Ovary (tissue), 7 donors: ENCODE measurements at regions not wholly inside any gene's neighbourhood (a gene's known extent, or its start where the extent isn't known, plus 50 kb on each side); places are given as distances from the start of the nearest gene placed in this dataset.

Experiments
- DNase-seq, 5 donors: peaks; one replicate each; pipeline ENCODE4 v3.0.0-alpha.2; 2019 to 2020
- H3K27ac ChIP-seq, 2 donors: fragments of 200-600 bp; one replicate each; pipeline versions ENCODE4 v1.5.1 to v1.8.0; 2019 to 2022
- H3K27me3 ChIP-seq: fragments of 200-600 bp; one replicate; pipeline ENCODE4 v1.8.0; 2022
- H3K36me3 ChIP-seq: fragments of 200-600 bp; sonication (generic); one replicate; pipeline ENCODE4 v1.5.1; 2019
- H3K4me1 ChIP-seq: one replicate; pipeline ENCODE4 v1.8.1; 2013; ENCODE audit warnings: mild to moderate bottlenecking, moderate library complexity; ENCODE audit not compliant: insufficient read depth
- H3K4me3 ChIP-seq: fragments of 200-600 bp; sonication (generic); one replicate; pipeline ENCODE4 v1.5.1; 2017
- H3K9me3 ChIP-seq, 2 donors: fragments of 200-600 bp in 1 of 2; sonication (generic) in 1 of 2; one replicate each; pipeline versions ENCODE4 v1.5.1 to v1.8.1; 2013 to 2019; ENCODE audit warnings: mild to moderate bottlenecking in 1 of 2, moderate library complexity in 1 of 2
- EP300 ChIP-seq: sonication (generic); formaldehyde crosslinking; IDR thresholded peaks from one replicate; pipeline ENCODE4 v1.6.1; 2017; ENCODE audit warnings: antibody characterized with exemption
- POLR2A ChIP-seq: fragments of 450-650 bp; IDR thresholded peaks from one replicate; pipeline ENCODE4 v1.6.1; 2017; ENCODE audit warnings: antibody characterized with exemption, mild to moderate bottlenecking, moderate library complexity
- WGBS, 3 donors: extraction: QIAGEN DNeasy Blood & Tissue Kit in 1 of 3; methylation state at CpG; one replicate each; pipeline versions ENCODE4 v1.1.5 to v1.1.7; 2013 to 2017; 5-methylcytosine and 5-hydroxymethylcytosine counted together
- intact Hi-C, 4 donors: fragments of 100-400 bp; cut with DNase I; formaldehyde crosslinking; loops; one replicate each; pipeline versions ENCODE4 v1.11.0 to v1.15.1; 2022 to 2023
- TF ChIP-seq, protein P1 (sequence below), 3 donors: fragments of 450-650 bp in 2 of 3; fragments of 200-600 bp in 1 of 3; IDR thresholded peaks; one replicate each; pipeline versions ENCODE4 v1.5.1 to v1.8.0; 2016 to 2022; ENCODE audit warnings: antibody characterized with exemption in 3 of 3, mild to moderate bottlenecking in 1 of 3
- donor health status: DM: no; HTN: no; CAD: no; lungs with moderate emphysema.
- donor health status: DM: no; HTN: no; CAD: no.
- donor health status: Bipolar disorder and iron deficiency.
- donor health status: DM: no; HTN: no; CAD: no.
- donor health status: DM: yes; HTN: yes; CAD: no.

DNA sequence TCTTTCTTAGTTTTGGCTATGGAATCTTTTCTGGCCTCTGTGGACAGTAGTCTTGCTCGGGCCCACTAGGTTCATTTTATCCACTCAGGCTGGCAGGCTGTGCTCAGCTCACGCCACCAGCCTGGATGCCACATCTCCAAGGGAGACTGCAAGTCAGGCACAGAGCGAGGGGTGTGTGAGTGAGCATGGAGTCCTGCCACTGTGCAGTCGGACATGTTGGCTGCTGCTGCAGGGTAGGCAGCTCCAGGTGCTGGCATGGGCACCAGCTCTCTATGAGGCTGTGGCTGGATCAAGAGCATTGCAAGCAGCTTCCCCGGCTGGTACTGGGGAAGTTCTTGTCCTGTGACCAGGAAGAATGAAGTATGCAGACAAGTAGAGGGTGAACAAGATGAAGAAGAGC, 158.9 kb downstream of the PCTP start:
- 88 to 92% (median 89%) methylated on average over 5 of the region's 5 CpGs for WGBS, 3 donors
- intact Hi-C loops = no loop called here

DNA sequence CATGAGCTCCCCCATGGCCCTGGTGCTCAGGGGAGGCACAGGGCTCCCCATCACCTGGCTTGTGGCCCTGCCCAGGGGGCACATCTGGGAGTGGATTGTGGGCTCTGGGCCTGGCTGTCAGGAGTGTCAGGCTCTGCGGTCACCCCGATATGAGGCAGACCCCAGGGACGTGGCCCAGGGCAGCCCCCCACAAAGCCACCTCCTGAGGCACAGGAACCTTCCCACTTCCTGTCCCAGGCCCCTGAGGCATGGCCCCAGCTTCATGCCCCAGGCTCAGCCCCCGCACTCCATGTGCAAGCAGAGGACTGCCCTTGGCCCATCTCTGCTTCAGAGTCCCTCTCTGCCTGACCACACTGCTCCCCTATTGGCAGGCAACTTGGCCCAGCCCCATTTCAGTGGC, 160.3 kb downstream of the PCTP start:
- WGBS, 3 donors = 80 to 89% (median 83%) methylated on average over 2 to 4 of the region's 4 CpGs
- TF ChIP-seq POLR2A = no peak
- TF ChIP-seq EP300 = no peak
- TF ChIP-seq, protein P1, sequence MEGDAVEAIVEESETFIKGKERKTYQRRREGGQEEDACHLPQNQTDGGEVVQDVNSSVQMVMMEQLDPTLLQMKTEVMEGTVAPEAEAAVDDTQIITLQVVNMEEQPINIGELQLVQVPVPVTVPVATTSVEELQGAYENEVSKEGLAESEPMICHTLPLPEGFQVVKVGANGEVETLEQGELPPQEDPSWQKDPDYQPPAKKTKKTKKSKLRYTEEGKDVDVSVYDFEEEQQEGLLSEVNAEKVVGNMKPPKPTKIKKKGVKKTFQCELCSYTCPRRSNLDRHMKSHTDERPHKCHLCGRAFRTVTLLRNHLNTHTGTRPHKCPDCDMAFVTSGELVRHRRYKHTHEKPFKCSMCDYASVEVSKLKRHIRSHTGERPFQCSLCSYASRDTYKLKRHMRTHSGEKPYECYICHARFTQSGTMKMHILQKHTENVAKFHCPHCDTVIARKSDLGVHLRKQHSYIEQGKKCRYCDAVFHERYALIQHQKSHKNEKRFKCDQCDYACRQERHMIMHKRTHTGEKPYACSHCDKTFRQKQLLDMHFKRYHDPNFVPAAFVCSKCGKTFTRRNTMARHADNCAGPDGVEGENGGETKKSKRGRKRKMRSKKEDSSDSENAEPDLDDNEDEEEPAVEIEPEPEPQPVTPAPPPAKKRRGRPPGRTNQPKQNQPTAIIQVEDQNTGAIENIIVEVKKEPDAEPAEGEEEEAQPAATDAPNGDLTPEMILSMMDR (IDR thresholded peaks at IDR 0.05) = no peak
- intact Hi-C loops = no loop called here

More for the DNA sequence above, 158.9 kb downstream of the PCTP start:
- no peaks in the 10 kb centered on the region for H3K27me3 ChIP-seq
- no peaks in the 10 kb centered on the region for H3K36me3 ChIP-seq
- H3K4me3 ChIP-seq = no peak overlapping the region
- H3K27ac ChIP-seq = no peak overlapping the region
- TF ChIP-seq, protein P1 (IDR thresholded peaks at IDR 0.05) = no peak
- TF ChIP-seq POLR2A (no peak), EP300 (no peak)
- H3K4me1 ChIP-seq = no peaks in the 10 kb centered on the region
- DNase-seq = no peak
- no peaks in the 10 kb centered on the region for H3K9me3 ChIP-seq

DNA sequence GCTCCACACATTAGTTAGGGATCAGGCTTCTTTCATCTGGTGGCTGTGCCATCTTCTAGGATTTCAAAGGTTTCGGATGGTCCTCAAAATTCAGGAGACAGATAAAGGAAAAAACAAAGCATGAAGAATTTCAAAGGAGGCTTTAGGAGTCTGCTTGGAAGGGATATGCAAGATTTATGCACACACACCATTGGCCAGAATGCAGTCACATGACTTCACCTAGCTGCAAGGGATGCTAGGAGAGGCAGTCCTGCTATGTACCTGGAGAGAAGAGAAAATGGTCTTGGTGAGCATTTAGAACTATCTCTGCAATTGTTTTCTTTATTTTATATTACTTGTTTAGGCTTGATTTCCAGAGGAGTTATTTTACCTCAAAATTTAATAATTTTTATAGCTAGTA, 174.6 kb downstream of the PCTP start:
- no peaks in the 10 kb centered on the region for H3K27me3 ChIP-seq
- H3K4me1 ChIP-seq = no peaks in the 10 kb centered on the region
- intact Hi-C loops = no loop called here
- H3K36me3 ChIP-seq = no peaks in the 10 kb centered on the region
- no peak for DNase-seq
- H3K4me3 ChIP-seq = no peak overlapping the region
- no peaks in the 10 kb centered on the region for H3K9me3 ChIP-seq
- TF ChIP-seq, protein P1 (IDR thresholded peaks at IDR 0.05) = no peak
- TF ChIP-seq POLR2A (no peak), EP300 (no peak)
- H3K27ac ChIP-seq = no peak overlapping the region
- WGBS, 3 donors = 91 to 100% (median 93%) methylated on average over 1 of the region's 1 CpG

More for the DNA sequence above, 160.3 kb downstream of the PCTP start:
- Histone ChIP-seq H3K4me1 (no peaks in the 10 kb centered on the region), H3K27me3 (no peaks in the 10 kb centered on the region), H3K4me3 (no peak overlapping the region), H3K27ac (no peak overlapping the region), H3K36me3 (no peaks in the 10 kb centered on the region), H3K9me3 (no peaks in the 10 kb centered on the region)
- DNase-seq = no peak

DNA sequence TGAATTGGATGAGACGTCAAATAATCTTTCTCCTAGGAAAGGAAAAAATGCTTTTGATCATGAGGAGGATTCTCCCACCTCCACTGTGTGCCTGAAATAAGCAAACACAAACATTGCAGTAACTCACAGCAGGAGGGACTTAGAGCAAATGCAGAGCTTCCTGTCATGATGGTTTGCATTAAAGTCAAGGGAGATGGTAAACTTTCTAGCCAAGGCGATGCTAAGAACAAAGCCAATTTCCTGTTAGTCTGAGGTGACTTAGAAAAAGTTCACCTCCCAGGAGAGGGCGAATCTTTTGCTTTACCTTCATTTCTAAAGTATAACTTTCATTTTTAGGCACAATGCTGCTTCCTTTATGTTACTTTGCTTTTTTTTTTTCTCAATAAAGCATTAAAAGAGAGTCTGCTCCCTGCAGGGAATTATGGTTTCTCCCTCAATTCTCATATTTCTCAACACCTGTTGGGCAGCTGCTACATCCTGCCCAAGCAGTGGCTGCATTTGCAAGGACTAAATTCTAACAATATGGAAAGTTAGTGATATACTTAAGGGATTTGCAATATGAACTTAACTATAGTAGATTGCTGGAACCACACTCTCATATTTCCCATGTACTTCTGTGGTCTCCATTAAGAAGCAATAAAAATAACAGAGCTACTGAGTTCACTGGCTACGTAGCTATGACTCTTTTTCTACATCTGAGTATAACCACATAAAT, 175.6 kb downstream of the PCTP start:
- Histone ChIP-seq H3K36me3 (no peaks in the 10 kb centered on the region), H3K27me3 (no peaks in the 10 kb centered on the region), H3K9me3 (no peaks in the 10 kb centered on the region), H3K4me3 (no peak overlapping the region), H3K27ac (no peak overlapping the region), H3K4me1 (no peaks in the 10 kb centered on the region)
- no peak for DNase-seq
- TF ChIP-seq EP300 = no peak
- TF ChIP-seq POLR2A = no peak
- TF ChIP-seq, protein P1 (IDR thresholded peaks at IDR 0.05) = no peak
- WGBS, 3 donors = 43 to 51% (median 48%) methylated on average over 4 of the region's 4 CpGs
- intact Hi-C loops = no loop called here
